ENCODE measurements at regions not wholly inside any gene's neighbourhood (a gene's known extent, or its start where the extent isn't known, plus 50 kb on each side); places are given as distances from the start of the nearest gene placed in this dataset.

- no TSS peak for BruUV-seq (replicated peaks)
- Histone ChIP-seq H4K20me1 (ENCODE audit: control insufficient read depth, insufficient read depth) (no peaks in the 10 kb centered on the region), H3K9ac (ENCODE audit: control insufficient read depth, insufficient read depth, low read length) (no peak overlapping the region), H2AFZ (ENCODE audit: control insufficient read depth, low read depth, low read length) (no peak overlapping the region), H3K27ac (ENCODE audit: control insufficient read depth, insufficient read depth) (no peak overlapping the region), H3K4me3 (no peak overlapping the region), H3K36me3 (ENCODE audit: control insufficient read depth in 2 of 2, insufficient read depth in 2 of 2, low read length in 1 of 2) (no peaks in the 10 kb centered on the region), H3K4me2 (ENCODE audit: control insufficient read depth, insufficient read depth) (no peak overlapping the region), H3K27me3 (replicated peaks in 1 of 2; ENCODE audit: control insufficient read depth in 2 of 2, insufficient read depth in 2 of 2, low read length in 1 of 2) (no peaks in the 10 kb centered on the region; a peak in 1 of 4 replicates), H3K79me2 (ENCODE audit: control insufficient read depth, insufficient read depth, low read length) (no peaks in the 10 kb centered on the region), H3K9me3 (replicated peaks; ENCODE audit: control insufficient read depth, insufficient read depth, low read length) (no peaks in the 10 kb centered on the region), H3K4me1 (ENCODE audit: control insufficient read depth, insufficient read depth, low read length) (peaks cover 1% of the 10 kb centered on the region; the same call in 1 of the 2 replicates)
- WGBS (ENCODE audit: insufficient coverage, insufficient replicate concordance, low lambda C conversion rate, missing lambda C conversion rate), result 25% methylated on average over 7 of the region's 7 CpGs
- CTCF ChIA-PET, result interaction anchor here (1.2 to 4.2 kb wide), 2 partner anchors 10 to 228 kb away, joined by 4 to 14 read pairs; no protein-coding TSS in a partner anchor
- DNase-seq (ENCODE audit: low read depth, low spot score) (no peak), FAIRE-seq (no peak), ATAC-seq (no peak)
- RAD21 ChIA-PET (ENCODE audit: unreplicated experiment), result no interaction called here
- intact Hi-C loops (cut with micrococcal nuclease; ENCODE audit: unreplicated experiment) (no loop called here), in situ Hi-C loops (cut with MboI) (no loop called here)
- SMC1A ChIA-PET (ENCODE audit: uncharacterized antibody, unreplicated experiment), result interaction anchor here (1.3 kb wide), 1 partner anchor 22 kb away, joined by 5 read pairs; no protein-coding TSS in a partner anchor
- no peak for TF ChIP-seq CBFB (IDR thresholded peaks at IDR 0.05; ENCODE audit: low read depth)
- no peak for TF ChIP-seq SIN3A (IDR thresholded peaks at IDR 0.05; ENCODE audit: low read depth, low read length)
- no peak for TF ChIP-seq EED (IDR thresholded peaks at IDR 0.05; ENCODE audit: low read depth)
- TF ChIP-seq TBL1XR1 (IDR thresholded peaks at IDR 0.05; ENCODE audit: low read depth, low read length), result no peak
- POLR2A ChIA-PET, result no interaction called here
These were observed 59.0 kb upstream of the WDR1 start for GRCh38 chr4:10175626-10176025.

GRCh38 chr4:10173754-10174749 lies 57.5 kb upstream of the WDR1 start:
- Histone ChIP-seq H3K27me3 (replicated peaks in 1 of 2; ENCODE audit: control insufficient read depth in 2 of 2, insufficient read depth in 2 of 2, low read length in 1 of 2) (no peaks in the 10 kb centered on the region; a peak in 1 of 4 replicates), H3K4me2 (ENCODE audit: control insufficient read depth, insufficient read depth) (no peak overlapping the region), H4K20me1 (ENCODE audit: control insufficient read depth, insufficient read depth) (no peaks in the 10 kb centered on the region), H3K27ac (ENCODE audit: control insufficient read depth, insufficient read depth) (no peak overlapping the region), H3K36me3 (ENCODE audit: control insufficient read depth in 2 of 2, insufficient read depth in 2 of 2, low read length in 1 of 2) (no peaks in the 10 kb centered on the region), H3K9ac (ENCODE audit: control insufficient read depth, insufficient read depth, low read length) (no peak overlapping the region), H2AFZ (ENCODE audit: control insufficient read depth, low read depth, low read length) (no peak overlapping the region), H3K4me3 (no peak overlapping the region), H3K79me2 (ENCODE audit: control insufficient read depth, insufficient read depth, low read length) (no peaks in the 10 kb centered on the region), H3K9me3 (replicated peaks; ENCODE audit: control insufficient read depth, insufficient read depth, low read length) (no peaks in the 10 kb centered on the region), H3K4me1 (ENCODE audit: control insufficient read depth, insufficient read depth, low read length) (no peaks in the 10 kb centered on the region)
- DNase-seq (ENCODE audit: low read depth, low spot score) (no peak), ATAC-seq (no peak), FAIRE-seq (no peak)
- SMC1A ChIA-PET (ENCODE audit: uncharacterized antibody, unreplicated experiment), result interaction anchor here (0.5 to 1.1 kb wide), 2 partner anchors 11 to 298 kb away, joined by 3 to 4 read pairs; no protein-coding TSS in a partner anchor
- POLR2A ChIA-PET, result no interaction called here
- RAD21 ChIA-PET (ENCODE audit: unreplicated experiment), result no interaction called here
- no peak for TF ChIP-seq KLF5 (IDR thresholded peaks at IDR 0.05; ENCODE audit: partially characterized antibody)
- TF ChIP-seq BRCA1 (IDR thresholded peaks at IDR 0.05; ENCODE audit: low read depth, low read length), result no peak
- in situ Hi-C loops (cut with MboI) (no loop called here), intact Hi-C loops (cut with micrococcal nuclease; ENCODE audit: unreplicated experiment) (no loop called here)
- BruUV-seq (replicated peaks), result no TSS peak
- CTCF ChIA-PET, result interaction anchor here (1.1 to 4.2 kb wide), 4 partner anchors 9 to 363 kb away, joined by 3 to 14 read pairs (median 4); no protein-coding TSS in a partner anchor
- WGBS (ENCODE audit: insufficient coverage, insufficient replicate concordance, low lambda C conversion rate, missing lambda C conversion rate), result 22% methylated on average over 10 of the region's 10 CpGs
